K562 (cell line): ENCODE measurements at regions not wholly inside any gene's neighbourhood (a gene's known extent, or its start where the extent isn't known, plus 50 kb on each side); places are given as distances from the start of the nearest gene placed in this dataset.

Source experiments
- ATAC-seq: fragments of 200-7000 bp; cut with Tn5 transposase; 3 replicates; pipeline ENCODE4 v1.9.1; 2020; ENCODE audit warnings: moderate library complexity
- BruUV-seq: library from RNA; stranded (reverse); fragments of 400-500 nt; replicated peaks from 2 replicates; lab custom pipeline; 2021; lab: Mats Ljungman, UMichigan
- CTCF ChIA-PET: fragments of 300-600 bp; formaldehyde crosslinking; extraction: SDS; loops from one replicate; lab custom pipeline; 2021; ENCODE audit warnings: low intra/inter-chr PET ratio; lab: Yijun Ruan, JAX
- POLR2A ChIA-PET: fragments of 300-600, 350-650 bp; sonication (Branson Sonifier 250); formaldehyde crosslinking; extraction: SDS; loops from one replicate; lab custom pipeline; 2021; ENCODE audit warnings: antibody characterized with exemption, inconsistent platforms; lab: Yijun Ruan, JAX
- DNase-seq, 4 experiments: peaks; one replicate each; pipeline versions ENCODE4 v3.0.0 to v3.0.0-alpha.2; 2011 to 2018; ENCODE audit warnings: low spot score in 3 of 4, mixed read lengths in 3 of 4; ENCODE audit errors: extremely low read depth in 1 of 4
- FAIRE-seq: peaks from 2 replicates; lab custom pipeline; 2011; peaks lifted over from hg19 to GRCh38; lab: Jason Lieb, UNC
- H2AFZ ChIP-seq: 2 replicates; pipeline ENCODE4 v1.6.0; 2011; ENCODE audit warnings: low read depth, low read length, control low read depth, inconsistent platforms
- H3K27ac ChIP-seq: fragments of 200-600 bp; 3 replicates; pipeline ENCODE4 v1.8.0; 2011; ENCODE audit warnings: low read depth, mild to moderate bottlenecking, control low read depth, inconsistent platforms, low read length, moderate library complexity, mixed read lengths; ENCODE audit errors: extremely low read depth
- H3K27me3 ChIP-seq, 2 experiments: fragments of 300-600 bp in 1 of 2; 2 replicates in 1 of 2; 3 replicates in 1 of 2; pipeline versions ENCODE4 v1.6.0 to v1.8.0; 2011; ENCODE audit warnings: inconsistent platforms in 2 of 2, low read length in 2 of 2, mild to moderate bottlenecking in 1 of 2, mixed read lengths in 1 of 2, moderate library complexity in 1 of 2; ENCODE audit not compliant: control insufficient read depth in 2 of 2, insufficient read depth in 2 of 2
- H3K36me3 ChIP-seq: fragments of 300-600 bp; 3 replicates; pipeline ENCODE4 v1.8.0; 2011; ENCODE audit warnings: mild to moderate bottlenecking, low read length, inconsistent platforms; ENCODE audit not compliant: control insufficient read depth, insufficient read depth
- H3K4me1 ChIP-seq, 2 experiments: fragments of 200-600 bp in 1 of 2; replicated peaks in 1 of 2; 2 replicates in 1 of 2; 3 replicates in 1 of 2; pipeline versions ENCODE4 v1.5.1 to v1.8.0; 2011; ENCODE audit warnings: inconsistent platforms in 2 of 2, low read length in 2 of 2, mild to moderate bottlenecking in 1 of 2, mixed read lengths in 1 of 2, moderate library complexity in 1 of 2; ENCODE audit not compliant: control insufficient read depth in 2 of 2, insufficient read depth in 2 of 2
- H3K4me2 ChIP-seq: 2 replicates; pipeline ENCODE4 v1.6.1; 2011; ENCODE audit warnings: low read length, control low read depth, inconsistent platforms, mixed read lengths; ENCODE audit not compliant: insufficient read depth
- H3K4me3 ChIP-seq: fragments of 200-600 bp; sonication (generic), shearing (Covaris generic); 2 replicates; pipeline ENCODE4 v1.5.1; 2016; ENCODE audit warnings: control low read depth, inconsistent platforms
- H3K79me2 ChIP-seq: fragments of 200-600 bp; 3 replicates; pipeline ENCODE4 v1.8.0; 2011; ENCODE audit warnings: low read length, inconsistent platforms; ENCODE audit not compliant: control insufficient read depth, insufficient read depth
- H3K9ac ChIP-seq, 2 experiments: 2 replicates each; pipeline versions ENCODE4 v1.6.0 to v1.6.1; 2011; ENCODE audit warnings: low read depth in 2 of 2, low read length in 2 of 2, control low read depth in 1 of 2, inconsistent platforms in 1 of 2, mild to moderate bottlenecking in 1 of 2, mixed read lengths in 1 of 2; ENCODE audit not compliant: insufficient read depth in 1 of 2
- H3K9me1 ChIP-seq: one replicate; pipeline ENCODE4 v1.6.0; 2011; ENCODE audit warnings: inconsistent platforms, mild to moderate bottlenecking, low read length, moderate library complexity; ENCODE audit not compliant: control insufficient read depth, insufficient read depth
- H3K9me3 ChIP-seq: replicated peaks from 2 replicates; pipeline ENCODE4 v1.5.1; 2011; ENCODE audit warnings: low read depth, low read length, inconsistent platforms; ENCODE audit not compliant: control insufficient read depth, insufficient read depth
- H4K20me1 ChIP-seq: replicated peaks from 2 replicates; pipeline ENCODE4 v1.6.1; 2011; ENCODE audit warnings: low read length, inconsistent platforms, mixed read lengths; ENCODE audit not compliant: control insufficient read depth, insufficient read depth
- BHLHE40 ChIP-seq: IDR thresholded peaks from 2 replicates; pipeline ENCODE4 v1.6.1; 2011; ENCODE audit warnings: low read length, improper control_type of control experiment
- C11orf30 ChIP-seq: fragments of 450-650 bp; IDR thresholded peaks from 2 replicates; pipeline ENCODE4 v1.6.1; 2016; ENCODE audit warnings: low read depth, mild to moderate bottlenecking
- EZH2 ChIP-seq: IDR thresholded peaks from 2 replicates; pipeline ENCODE4 v1.6.1; 2012; ENCODE audit warnings: low read depth, mild to moderate bottlenecking, inconsistent platforms, low read length, borderline replicate concordance
- FOXA3 ChIP-seq, 2 experiments: fragments of 450-650 bp in 1 of 2; sonication (generic) in 1 of 2; formaldehyde crosslinking; IDR thresholded peaks in 1 of 2; conservative IDR thresholded peaks in 1 of 2; 2 replicates each; pipeline versions ENCODE4 v1.4.0 to v1.8.0; 2020 to 2022; ENCODE audit warnings: mild to moderate bottlenecking in 2 of 2, missing genetic modification reagents in 1 of 2
- HNRNPUL1 ChIP-seq: fragments of 200-400 bp; formaldehyde crosslinking; IDR thresholded peaks from 2 replicates; pipeline ENCODE4 v1.6.1; 2017; ENCODE audit warnings: low read length
- JUNB ChIP-seq: fragments of 450-650 bp; formaldehyde crosslinking; conservative IDR thresholded peaks from 2 replicates; pipeline ENCODE4 v1.4.0; 2020; ENCODE audit warnings: mild to moderate bottlenecking
- KLF1 ChIP-seq: fragments of 450-650 bp; IDR thresholded peaks from 2 replicates; pipeline ENCODE4 v1.6.1; 2016; ENCODE audit warnings: missing genetic modification characterization, missing compliant biosample characterization
- PHF21A ChIP-seq: fragments of 450-650 bp; IDR thresholded peaks from 2 replicates; pipeline ENCODE4 v1.6.1; 2017; ENCODE audit warnings: low read depth, borderline replicate concordance
- RBFOX2 ChIP-seq: fragments of 200-400 bp; formaldehyde crosslinking; IDR thresholded peaks from 2 replicates; pipeline ENCODE4 v1.6.1; 2017; ENCODE audit warnings: low read depth, mild to moderate bottlenecking, low read length, moderate library complexity
- RBM14 ChIP-seq: fragments of 200-400 bp; formaldehyde crosslinking; IDR thresholded peaks from 2 replicates; pipeline ENCODE4 v1.6.1; 2018; ENCODE audit warnings: low read depth, mild to moderate bottlenecking, low read length, moderate library complexity, borderline replicate concordance; ENCODE audit not compliant: insufficient read depth
- SMC3 ChIP-seq: conservative IDR thresholded peaks from 2 replicates; pipeline ENCODE4 v1.6.1; 2011; ENCODE audit warnings: low read depth, low read length, improper control_type of control experiment; ENCODE audit not compliant: insufficient read depth
- SRSF1 ChIP-seq: fragments of 200-400 bp; formaldehyde crosslinking; IDR thresholded peaks from 2 replicates; pipeline ENCODE4 v1.6.1; 2017; ENCODE audit warnings: mild to moderate bottlenecking, low read depth, low read length, moderate library complexity
- STAT5B ChIP-seq: fragments of 250-450 bp; sonication (Bioruptor Pico); IDR thresholded peaks from 2 replicates; pipeline ENCODE4 v1.8.0; 2021; ENCODE audit warnings: mild to moderate bottlenecking, inconsistent platforms
- TARDBP ChIP-seq: fragments of 450-650 bp; IDR thresholded peaks from 2 replicates; pipeline ENCODE4 v1.6.1; 2016
- ZBTB7A ChIP-seq: IDR thresholded peaks from 2 replicates; pipeline ENCODE4 v1.6.1; 2011; ENCODE audit warnings: low read depth, mild to moderate bottlenecking, low read length, moderate library complexity, borderline replicate concordance; ENCODE audit not compliant: control insufficient read depth
- WGBS: fragments of 100-300 bp; shearing (Covaris generic); methylation state at CpG from one replicate; pipeline ENCODE4 v1.1.6; 2016; ENCODE audit warnings: low coverage, mixed read lengths; ENCODE audit not compliant: insufficient coverage; ENCODE audit errors: missing lambda C conversion rate; 5-methylcytosine and 5-hydroxymethylcytosine counted together
- in situ Hi-C: fragments of 300-500 bp; cut with MboI; formaldehyde crosslinking; loops from 4 replicates; pipeline ENCODE4 v1.15.0; 2018; ENCODE audit warnings: inconsistent platforms, mixed read lengths
- intact Hi-C: fragments of 100-400 bp; cut with micrococcal nuclease; formaldehyde crosslinking; loops from 2 replicates; pipeline ENCODE4 v1.14.2; 2022
- TF ChIP-seq, protein P1 (sequence below): fragments of 450-650 bp; formaldehyde crosslinking; IDR thresholded peaks from 2 replicates; pipeline ENCODE4 v1.4.0; 2020; ENCODE audit warnings: mild to moderate bottlenecking, mixed read lengths
- TF ChIP-seq, protein P2 (sequence below): sonication (generic); formaldehyde crosslinking; IDR thresholded peaks from 2 replicates; pipeline ENCODE4 v1.8.0; 2022; ENCODE audit warnings: missing genetic modification reagents, mild to moderate bottlenecking, borderline replicate concordance
- TF ChIP-seq, protein P3 (sequence below), 2 experiments: fragments of 450-650 bp in 1 of 2; sonication (generic) in 1 of 2; formaldehyde crosslinking in 1 of 2; IDR thresholded peaks in 1 of 2; conservative IDR thresholded peaks in 1 of 2; 2 replicates each; pipeline versions ENCODE4 v1.6.1 to v1.8.1; 2016 to 2023; ENCODE audit warnings: mild to moderate bottlenecking in 2 of 2, moderate library complexity in 2 of 2, inconsistent platforms in 1 of 2, missing genetic modification reagents in 1 of 2

- H2AFZ ChIP-seq = no peak overlapping the region
Measured at GRCh38 chr1:175833951-175834350, 90.6 kb upstream of the TNR start.

GRCh38 chr1:175833502-175833901, 90.1 kb upstream of the TNR start:
- ChIA-PET CTCF (no interaction called here), POLR2A (no interaction called here)
- Histone ChIP-seq H3K4me1 (no peaks in the 10 kb centered on the region), H3K9me1 (no peaks in the 10 kb centered on the region), H3K4me3 (no peak overlapping the region), H3K4me2 (no peak overlapping the region), H2AFZ (no peak overlapping the region), H3K27me3 (no peaks in the 10 kb centered on the region), H3K9ac (no peak overlapping the region), H3K9me3 (no peaks in the 10 kb centered on the region), H3K27ac (no peak overlapping the region), H3K36me3 (no peaks in the 10 kb centered on the region), H4K20me1 (0 out of 2 replicates have a peak, but pooled peaks cover 4% of the 10 kb centered on the region), H3K79me2 (no peaks in the 10 kb centered on the region)
- intact Hi-C loops (no loop called here), in situ Hi-C loops (no loop called here)
- BruUV-seq = no TSS peak
- ATAC-seq (no peak), DNase-seq (no peak), FAIRE-seq (no peak)
- WGBS = 4% methylated on average over 2 of the region's 2 CpGs
- TF ChIP-seq, protein P1, sequence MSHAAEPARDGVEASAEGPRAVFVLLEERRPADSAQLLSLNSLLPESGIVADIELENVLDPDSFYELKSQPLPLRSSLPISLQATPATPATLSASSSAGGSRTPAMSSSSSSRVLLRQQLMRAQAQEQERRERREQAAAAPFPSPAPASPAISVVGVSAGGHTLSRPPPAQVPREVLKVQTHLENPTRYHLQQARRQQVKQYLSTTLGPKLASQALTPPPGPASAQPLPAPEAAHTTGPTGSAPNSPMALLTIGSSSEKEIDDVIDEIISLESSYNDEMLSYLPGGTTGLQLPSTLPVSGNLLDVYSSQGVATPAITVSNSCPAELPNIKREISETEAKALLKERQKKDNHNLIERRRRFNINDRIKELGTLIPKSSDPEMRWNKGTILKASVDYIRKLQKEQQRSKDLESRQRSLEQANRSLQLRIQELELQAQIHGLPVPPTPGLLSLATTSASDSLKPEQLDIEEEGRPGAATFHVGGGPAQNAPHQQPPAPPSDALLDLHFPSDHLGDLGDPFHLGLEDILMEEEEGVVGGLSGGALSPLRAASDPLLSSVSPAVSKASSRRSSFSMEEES (CRISPR knock-in tag) = no peak
- no peak for TF ChIP-seq BHLHE40
- TF ChIP-seq, protein P2, sequence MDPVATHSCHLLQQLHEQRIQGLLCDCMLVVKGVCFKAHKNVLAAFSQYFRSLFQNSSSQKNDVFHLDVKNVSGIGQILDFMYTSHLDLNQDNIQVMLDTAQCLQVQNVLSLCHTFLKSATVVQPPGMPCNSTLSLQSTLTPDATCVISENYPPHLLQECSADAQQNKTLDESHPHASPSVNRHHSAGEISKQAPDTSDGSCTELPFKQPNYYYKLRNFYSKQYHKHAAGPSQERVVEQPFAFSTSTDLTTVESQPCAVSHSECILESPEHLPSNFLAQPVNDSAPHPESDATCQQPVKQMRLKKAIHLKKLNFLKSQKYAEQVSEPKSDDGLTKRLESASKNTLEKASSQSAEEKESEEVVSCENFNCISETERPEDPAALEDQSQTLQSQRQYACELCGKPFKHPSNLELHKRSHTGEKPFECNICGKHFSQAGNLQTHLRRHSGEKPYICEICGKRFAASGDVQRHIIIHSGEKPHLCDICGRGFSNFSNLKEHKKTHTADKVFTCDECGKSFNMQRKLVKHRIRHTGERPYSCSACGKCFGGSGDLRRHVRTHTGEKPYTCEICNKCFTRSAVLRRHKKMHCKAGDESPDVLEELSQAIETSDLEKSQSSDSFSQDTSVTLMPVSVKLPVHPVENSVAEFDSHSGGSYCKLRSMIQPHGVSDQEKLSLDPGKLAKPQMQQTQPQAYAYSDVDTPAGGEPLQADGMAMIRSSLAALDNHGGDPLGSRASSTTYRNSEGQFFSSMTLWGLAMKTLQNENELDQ (CRISPR knock-in tag) = no peak
- no peak for TF ChIP-seq C11orf30
- TF ChIP-seq SMC3 = no peak
- no peak for TF ChIP-seq STAT5B (CRISPR knock-in tag)
- TF ChIP-seq ZBTB7A = no peak

More at GRCh38 chr1:175833951-175834350, 90.6 kb upstream of the TNR start:
- no peak for TF ChIP-seq JUNB
- TF ChIP-seq, protein P3, sequence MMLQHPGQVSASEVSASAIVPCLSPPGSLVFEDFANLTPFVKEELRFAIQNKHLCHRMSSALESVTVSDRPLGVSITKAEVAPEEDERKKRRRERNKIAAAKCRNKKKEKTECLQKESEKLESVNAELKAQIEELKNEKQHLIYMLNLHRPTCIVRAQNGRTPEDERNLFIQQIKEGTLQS (IDR thresholded peaks at IDR 0.05) = no peak
- TF ChIP-seq, protein P3 (CRISPR knock-in tag; conservative IDR thresholded peaks at IDR 0.05) = no peak
- no peak for TF ChIP-seq RBFOX2
- no peak for TF ChIP-seq TARDBP
- TF ChIP-seq EZH2 = no peak
- TF ChIP-seq KLF1 (tag) = no peak
- TF ChIP-seq RBM14 = no peak
- TF ChIP-seq PHF21A = no peak
- TF ChIP-seq FOXA3 (CRISPR knock-in tag; conservative IDR thresholded peaks at IDR 0.05 in 1 of 2, IDR thresholded peaks at IDR 0.05 in 1 of 2) = no peak
- TF ChIP-seq HNRNPUL1 = no peak
- no peak for TF ChIP-seq SRSF1
- intact Hi-C loops (no loop called here), in situ Hi-C loops (no loop called here)
- ChIA-PET POLR2A (no interaction called here), CTCF (no interaction called here)
- no peak overlapping the region for H3K4me2 ChIP-seq
- H4K20me1 ChIP-seq = 0 out of 2 replicates have a peak, but pooled peaks cover 4% of the 10 kb centered on the region
- H3K9ac ChIP-seq = no peak overlapping the region
- no peaks in the 10 kb centered on the region for H3K4me1 ChIP-seq
- 0% methylated on average over 3 of the region's 3 CpGs for WGBS
- H3K27ac ChIP-seq = no peak overlapping the region
- no peaks in the 10 kb centered on the region for H3K27me3 ChIP-seq
- FAIRE-seq = no peak
- H3K4me3 ChIP-seq = no peak overlapping the region
- DNase-seq = no peak
- H3K79me2 ChIP-seq = no peaks in the 10 kb centered on the region
- H3K9me3 ChIP-seq = no peaks in the 10 kb centered on the region
- ATAC-seq = no peak
- H3K36me3 ChIP-seq = no peaks in the 10 kb centered on the region
- no peaks in the 10 kb centered on the region for H3K9me1 ChIP-seq
- no TSS peak for BruUV-seq
